ENCODE measurements at regions not wholly inside any gene's neighbourhood (a gene's known extent, or its start where the extent isn't known, plus 50 kb on each side); places are given as distances from the start of the nearest gene placed in this dataset.

DNA sequence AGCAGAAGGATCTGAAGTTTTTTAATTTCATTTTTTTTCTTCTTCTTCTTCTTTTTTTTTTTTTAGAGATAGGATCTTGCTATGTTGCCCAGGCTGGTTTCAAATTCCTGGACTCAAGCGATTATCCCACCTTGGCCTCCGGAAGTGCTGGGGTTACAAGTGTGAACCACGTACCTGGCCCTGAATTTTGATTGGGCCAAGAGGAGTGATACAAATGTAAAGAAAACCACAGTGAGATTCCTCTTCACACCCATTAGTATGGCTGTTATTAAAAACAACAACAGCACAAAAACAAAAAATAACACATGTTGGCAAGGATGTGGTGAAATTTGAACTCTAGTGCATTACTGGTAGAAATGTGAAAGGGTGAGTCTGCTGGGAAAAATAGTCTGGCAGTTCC is 79.1 kb downstream of the KLF4 start (continued):
- TF ChIP-seq, protein P1, sequence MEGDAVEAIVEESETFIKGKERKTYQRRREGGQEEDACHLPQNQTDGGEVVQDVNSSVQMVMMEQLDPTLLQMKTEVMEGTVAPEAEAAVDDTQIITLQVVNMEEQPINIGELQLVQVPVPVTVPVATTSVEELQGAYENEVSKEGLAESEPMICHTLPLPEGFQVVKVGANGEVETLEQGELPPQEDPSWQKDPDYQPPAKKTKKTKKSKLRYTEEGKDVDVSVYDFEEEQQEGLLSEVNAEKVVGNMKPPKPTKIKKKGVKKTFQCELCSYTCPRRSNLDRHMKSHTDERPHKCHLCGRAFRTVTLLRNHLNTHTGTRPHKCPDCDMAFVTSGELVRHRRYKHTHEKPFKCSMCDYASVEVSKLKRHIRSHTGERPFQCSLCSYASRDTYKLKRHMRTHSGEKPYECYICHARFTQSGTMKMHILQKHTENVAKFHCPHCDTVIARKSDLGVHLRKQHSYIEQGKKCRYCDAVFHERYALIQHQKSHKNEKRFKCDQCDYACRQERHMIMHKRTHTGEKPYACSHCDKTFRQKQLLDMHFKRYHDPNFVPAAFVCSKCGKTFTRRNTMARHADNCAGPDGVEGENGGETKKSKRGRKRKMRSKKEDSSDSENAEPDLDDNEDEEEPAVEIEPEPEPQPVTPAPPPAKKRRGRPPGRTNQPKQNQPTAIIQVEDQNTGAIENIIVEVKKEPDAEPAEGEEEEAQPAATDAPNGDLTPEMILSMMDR (IDR thresholded peaks at IDR 0.05 in 2 of 3, conservative IDR thresholded peaks at IDR 0.05 in 1 of 3; ENCODE audit: control insufficient read depth in 2 of 3, extremely low read depth in 1 of 3, insufficient read depth in 1 of 3, low read depth in 3 of 3, low read length in 3 of 3): no peak
- TF ChIP-seq MYC (IDR thresholded peaks at IDR 0.05; ENCODE audit: insufficient read depth, insufficient read length, insufficient replicate concordance, low read length, severe bottlenecking): no peak

DNA sequence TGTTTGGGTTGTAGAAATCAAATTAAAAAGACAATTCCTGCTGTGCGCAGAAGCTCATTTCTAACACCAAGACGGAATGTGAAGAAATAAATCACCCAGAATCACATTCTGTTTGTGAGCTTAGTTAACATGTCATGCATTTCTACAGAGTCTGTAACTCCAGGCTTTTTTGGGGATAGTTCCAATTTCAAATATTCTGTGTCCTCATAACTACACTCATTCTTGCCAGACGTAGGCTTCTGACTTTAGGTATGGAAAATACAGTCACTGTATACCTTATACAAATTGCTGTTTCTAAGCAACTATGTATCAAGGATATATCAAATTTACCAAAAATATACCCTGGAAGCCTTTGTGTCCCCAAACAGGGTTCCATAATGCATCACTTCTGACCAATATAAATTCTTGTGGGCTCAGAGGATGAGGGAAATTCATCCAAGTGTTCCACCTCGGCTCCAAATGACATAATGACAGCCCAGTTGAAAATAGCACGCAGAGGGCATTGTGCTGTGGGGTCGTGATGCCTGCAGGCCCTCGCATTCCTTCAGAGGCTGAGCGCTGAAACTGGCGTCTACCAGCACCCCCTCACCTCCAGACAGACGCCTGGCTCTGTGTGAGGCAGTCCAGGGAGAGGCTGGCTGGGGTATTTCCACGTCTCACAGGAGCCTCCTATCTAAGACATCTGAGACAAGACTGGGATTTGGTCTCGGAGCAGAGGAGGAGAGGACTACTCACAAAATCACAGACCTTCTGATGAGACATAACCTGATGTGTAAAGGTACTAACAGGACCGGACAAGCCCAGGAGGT is 79.8 kb downstream of the KLF4 start:
- no peak overlapping the region for H2AFZ ChIP-seq (ENCODE audit: control insufficient read depth, low read depth, low read length)
- no peak overlapping the region for H3K27ac ChIP-seq (ENCODE audit: control insufficient read depth, insufficient read depth)
- H3K27me3 ChIP-seq (replicated peaks in 1 of 2; ENCODE audit: control insufficient read depth in 2 of 2, insufficient read depth in 2 of 2, low read length in 1 of 2): no peaks in the 10 kb centered on the region; a peak in 1 of 4 replicates
- no peak for TF ChIP-seq STAT3 (IDR thresholded peaks at IDR 0.05; ENCODE audit: low read depth, low read length)
- H3K4me3 ChIP-seq: no peak overlapping the region
- in situ Hi-C loops (cut with MboI) (no loop called here), intact Hi-C loops (cut with micrococcal nuclease; ENCODE audit: unreplicated experiment) (loop anchor here (5.0 kb wide), 1 partner anchor 172 kb away; no protein-coding TSS in a partner anchor)
- H3K36me3 ChIP-seq (ENCODE audit: control insufficient read depth in 2 of 2, insufficient read depth in 2 of 2, low read length in 1 of 2): no peaks in the 10 kb centered on the region
- FAIRE-seq (no peak), ATAC-seq (no peak), DNase-seq (ENCODE audit: low read depth, low spot score) (no peak)
- H3K4me2 ChIP-seq (ENCODE audit: control insufficient read depth, insufficient read depth): no peak overlapping the region
- H3K4me1 ChIP-seq (ENCODE audit: control insufficient read depth, insufficient read depth, low read length): no peaks in the 10 kb centered on the region
- no peaks in the 10 kb centered on the region for H4K20me1 ChIP-seq (ENCODE audit: control insufficient read depth, insufficient read depth)
- no peak overlapping the region for H3K9ac ChIP-seq (ENCODE audit: control insufficient read depth, insufficient read depth, low read length)
- CTCF ChIA-PET: no interaction called here
- SMC1A ChIA-PET (ENCODE audit: uncharacterized antibody, unreplicated experiment): no interaction called here
- no peaks in the 10 kb centered on the region for H3K9me3 ChIP-seq (replicated peaks; ENCODE audit: control insufficient read depth, insufficient read depth, low read length)
- POLR2A ChIA-PET: no interaction called here
- WGBS (ENCODE audit: insufficient coverage, insufficient replicate concordance, low lambda C conversion rate, missing lambda C conversion rate): 37% methylated on average over 13 of the region's 13 CpGs
- H3K79me2 ChIP-seq (ENCODE audit: control insufficient read depth, insufficient read depth, low read length): no peaks in the 10 kb centered on the region
- BruUV-seq (replicated peaks): no TSS peak
- RAD21 ChIA-PET (ENCODE audit: unreplicated experiment): no interaction called here
